AG10803 (cell line): ENCODE measurements at regions not wholly inside any gene's neighbourhood (a gene's known extent, or its start where the extent isn't known, plus 50 kb on each side); places are given as distances from the start of the nearest gene placed in this dataset.

Experiments
- DNase-seq: peaks from one replicate; pipeline ENCODE4 v3.0.0; 2010; ENCODE audit warnings: low read depth
- H3K4me3 ChIP-seq: 2 replicates; pipeline ENCODE4 v1.5.1; 2011; ENCODE audit warnings: mild to moderate bottlenecking, low read length, control low read depth
- CTCF ChIP-seq: conservative IDR thresholded peaks from 2 replicates; pipeline ENCODE4 v1.5.1; 2011; ENCODE audit warnings: mild to moderate bottlenecking, low read length, control low read depth, inconsistent platforms

- no peak overlapping the region for H3K4me3 ChIP-seq
- peak; percentile 96 for DNase-seq
- TF ChIP-seq CTCF, result no peak
Measured at GRCh38 chr10:21315645-21316220, 209.7 kb downstream of the SKIDA1 start.

DNA sequence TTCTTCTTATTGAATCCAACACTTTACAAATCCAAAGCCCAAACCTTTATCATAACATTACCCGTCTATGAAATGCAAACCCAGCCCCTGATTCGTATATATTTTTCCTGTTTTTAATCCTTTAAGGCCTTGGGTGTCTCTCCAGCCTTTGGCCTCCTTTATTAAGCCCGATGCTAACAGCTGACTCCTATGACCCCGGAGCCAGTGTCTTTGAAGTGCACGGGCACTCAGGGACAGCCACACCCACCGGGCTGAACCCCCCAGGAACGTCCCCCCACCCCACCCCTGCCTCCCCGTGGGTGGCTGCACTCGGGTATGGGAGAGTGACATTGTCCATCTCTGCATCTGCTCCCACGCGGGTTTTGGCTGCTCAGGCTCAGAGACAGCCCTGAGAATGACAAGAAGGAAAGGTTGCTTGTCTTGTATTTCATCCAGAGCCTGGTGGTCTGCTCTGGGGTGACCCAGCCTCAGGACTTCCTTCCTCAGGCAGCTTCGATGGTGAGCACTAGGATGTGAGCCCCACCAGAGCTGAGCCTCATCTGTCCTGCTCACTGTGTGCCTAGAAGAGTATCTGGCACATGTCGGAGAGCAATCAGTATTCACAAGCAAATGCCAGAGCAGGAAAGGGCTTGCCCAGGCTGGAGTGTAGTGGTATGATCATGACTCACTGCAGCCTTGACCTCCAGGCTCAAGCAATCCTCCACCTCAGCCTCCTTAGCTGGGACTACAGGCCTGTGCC is 210.4 kb downstream of the SKIDA1 start:
- no peak for TF ChIP-seq CTCF
- DNase-seq, result peak; percentile 59
- H3K4me3 ChIP-seq, result no peak overlapping the region

- no peak overlapping the region for H3K4me3 ChIP-seq
- no peak for TF ChIP-seq CTCF
- peak; percentile 40 for DNase-seq
Measured at GRCh38 chr10:21314111-21314626, 211.3 kb downstream of the SKIDA1 start.

DNA sequence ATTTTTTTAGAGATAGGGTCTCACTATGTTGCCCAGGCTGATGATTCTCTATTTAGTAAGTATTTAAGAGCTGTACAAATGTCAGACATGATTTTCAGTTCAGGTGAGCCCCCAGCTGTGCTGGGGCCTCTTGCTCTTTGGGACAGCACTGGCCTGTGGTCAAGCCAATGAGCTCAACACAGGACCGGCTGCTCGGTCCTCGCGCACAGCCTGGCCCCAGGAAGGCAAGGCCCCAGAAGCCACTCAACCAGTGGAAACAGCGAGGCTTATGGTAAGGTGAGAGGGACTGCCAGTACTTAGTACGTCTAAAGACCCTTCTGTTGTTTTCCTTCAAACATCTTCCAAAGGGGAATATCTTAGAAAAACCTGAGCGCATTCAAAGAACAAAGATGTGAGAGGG is 211.8 kb downstream of the SKIDA1 start:
- TF ChIP-seq CTCF, result no peak
- no peak overlapping the region for H3K4me3 ChIP-seq
- DNase-seq, result no peak

DNA sequence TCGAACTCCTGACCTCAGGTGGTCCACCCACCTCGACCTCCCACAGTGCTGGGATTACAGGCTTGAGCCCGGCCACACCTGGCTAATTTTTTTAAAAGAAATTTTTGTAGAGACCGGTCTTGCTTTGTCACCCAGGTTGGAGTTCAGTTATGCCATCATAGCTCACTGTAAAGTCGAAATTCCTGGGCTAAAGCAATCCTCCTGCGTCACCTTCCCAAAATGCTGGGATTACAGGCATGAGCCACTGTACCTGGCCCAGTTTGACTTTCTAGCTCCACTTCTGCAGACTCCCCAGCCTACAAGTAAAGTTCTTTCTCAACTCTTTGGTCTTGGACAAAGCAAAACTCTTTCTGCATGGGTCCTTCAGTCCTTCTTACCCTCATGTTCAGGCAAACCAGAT is 214.1 kb downstream of the SKIDA1 start:
- no peak for DNase-seq

GRCh38 chr10:21309427-21309826 is 216.1 kb downstream of the SKIDA1 start:
- no peak for TF ChIP-seq CTCF
- H3K4me3 ChIP-seq, result no peak overlapping the region
- DNase-seq, result no peak

More for the DNA sequence above, 214.1 kb downstream of the SKIDA1 start:
- no peak overlapping the region for H3K4me3 ChIP-seq
- no peak for TF ChIP-seq CTCF

GRCh38 chr10:21308946-21309345 is 216.5 kb downstream of the SKIDA1 start:
- TF ChIP-seq CTCF, result no peak
- no peak for DNase-seq
- H3K4me3 ChIP-seq, result no peak overlapping the region
